Stomach (tissue), 4 donors: ENCODE measurements at regions not wholly inside any gene's neighbourhood (a gene's known extent, or its start where the extent isn't known, plus 50 kb on each side); places are given as distances from the start of the nearest gene placed in this dataset.

ENCODE experiments used
- EP300 ChIP-seq: sonication (generic); formaldehyde crosslinking; IDR thresholded peaks from one replicate; pipeline ENCODE4 v1.6.1; 2017; ENCODE audit warnings: antibody characterized with exemption
- POLR2AphosphoS5 ChIP-seq, 3 donors: sonication (generic); formaldehyde crosslinking; IDR thresholded peaks; one replicate each; pipeline ENCODE4 v1.6.1; 2016; ENCODE audit warnings: antibody characterized with exemption in 3 of 3

- TF ChIP-seq EP300 (no peak), POLR2AphosphoS5 (IDR thresholded peaks at IDR 0.05) (no peak)
Measured at GRCh38 chr1:30541721-30542485, 181.5 kb downstream of the MATN1 start.
